CD4-positive, alpha-beta T cell treated with Interleukin-10 for 1 hour (primary cell): ENCODE measurements at regions not wholly inside any gene's neighbourhood (a gene's known extent, or its start where the extent isn't known, plus 50 kb on each side); places are given as distances from the start of the nearest gene placed in this dataset.
"Not testable (repeated sequence)": the region's sequence is repeated elsewhere in the genome, so short reads cannot be mapped to it uniquely, and the experiment has no call there.

Source experiments
- DNase-seq: peaks from one replicate; pipeline ENCODE4 v3.0.0-alpha.2; 2020

DNA sequence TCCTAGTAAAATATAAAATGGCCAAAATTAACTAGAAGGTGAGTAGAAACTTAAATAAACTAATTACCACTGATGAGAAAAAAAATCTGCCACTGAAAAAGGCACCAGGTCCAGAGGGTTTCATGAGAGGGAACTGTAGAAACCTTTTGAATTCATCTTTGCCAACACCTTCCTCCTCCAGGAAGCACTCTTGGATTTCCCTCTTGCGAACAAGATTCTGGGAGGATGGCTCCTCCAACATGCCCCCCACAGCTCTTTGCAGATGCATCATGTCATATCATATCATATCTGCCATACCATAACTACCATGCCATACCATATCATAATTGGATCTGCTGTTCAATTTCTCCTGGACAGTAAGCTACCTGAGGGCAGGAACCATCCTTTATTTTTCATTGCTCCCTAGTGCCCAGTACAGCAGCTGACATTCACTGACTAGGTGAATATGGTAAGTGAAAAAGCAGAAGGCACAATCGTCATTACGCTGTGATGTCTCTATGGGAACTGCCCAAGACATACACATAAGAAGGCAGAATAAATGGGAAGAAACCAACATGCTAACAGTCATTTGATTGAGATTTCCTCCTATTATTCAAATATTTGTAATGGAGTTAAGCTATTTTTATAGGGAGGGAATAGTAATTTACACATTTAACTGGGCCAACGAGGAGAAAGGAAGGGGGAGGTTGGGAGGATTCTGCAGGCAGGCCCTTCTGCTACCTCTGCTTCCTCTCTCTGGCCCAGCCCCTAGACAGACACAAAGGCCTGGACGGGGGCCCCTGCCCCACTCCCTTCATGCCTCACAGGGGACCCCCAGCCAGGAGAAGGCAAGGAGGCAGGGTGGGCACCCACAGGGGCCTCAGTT is 110.1 kb upstream of the SMURF2 start:
- no peak for DNase-seq

- DNase-seq: no peak
Measured at GRCh38 chr17:64769712-64770111, 107.6 kb upstream of the SMURF2 start.

- DNase-seq: no peak
Measured at GRCh38 chr17:64767269-64767997, 105.3 kb upstream of the SMURF2 start.

GRCh38 chr17:64765191-64765889 is 103.2 kb upstream of the SMURF2 start:
- no peak for DNase-seq

- no peak for DNase-seq
Measured at GRCh38 chr17:64750891-64751677, 89.0 kb upstream of the SMURF2 start.

DNA sequence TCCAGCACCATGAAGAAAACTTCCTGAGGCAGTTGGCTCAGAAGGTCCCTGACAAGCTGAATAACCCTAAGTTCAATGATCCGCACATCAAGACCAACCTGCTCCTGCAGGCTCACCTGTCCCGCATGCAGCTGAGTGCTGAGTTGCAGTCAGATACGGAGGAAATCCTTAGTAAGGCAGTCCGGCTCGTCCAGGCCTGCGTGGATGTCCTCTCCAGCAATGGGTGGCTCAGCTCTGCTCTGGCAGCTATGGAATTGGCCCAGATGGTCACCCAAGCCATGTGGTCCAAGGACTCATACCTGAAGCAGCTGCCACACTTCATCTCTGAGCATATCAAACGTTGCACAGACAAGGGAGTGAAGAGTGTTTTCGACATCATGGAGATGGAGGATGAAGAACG is 88.4 kb upstream of the SMURF2 start:
- DNase-seq: no peak

GRCh38 chr17:64749306-64749705 is 87.2 kb upstream of the SMURF2 start:
- DNase-seq: no peak

- DNase-seq: no peak
Measured at GRCh38 chr17:64747938-64748540, 85.9 kb upstream of the SMURF2 start.

- no peak for DNase-seq
Measured at GRCh38 chr17:64742326-64742725, 80.2 kb upstream of the SMURF2 start.

- DNase-seq: not testable (repeated sequence)
Measured at GRCh38 chr17:64741916-64742315, 79.8 kb upstream of the SMURF2 start.

DNA sequence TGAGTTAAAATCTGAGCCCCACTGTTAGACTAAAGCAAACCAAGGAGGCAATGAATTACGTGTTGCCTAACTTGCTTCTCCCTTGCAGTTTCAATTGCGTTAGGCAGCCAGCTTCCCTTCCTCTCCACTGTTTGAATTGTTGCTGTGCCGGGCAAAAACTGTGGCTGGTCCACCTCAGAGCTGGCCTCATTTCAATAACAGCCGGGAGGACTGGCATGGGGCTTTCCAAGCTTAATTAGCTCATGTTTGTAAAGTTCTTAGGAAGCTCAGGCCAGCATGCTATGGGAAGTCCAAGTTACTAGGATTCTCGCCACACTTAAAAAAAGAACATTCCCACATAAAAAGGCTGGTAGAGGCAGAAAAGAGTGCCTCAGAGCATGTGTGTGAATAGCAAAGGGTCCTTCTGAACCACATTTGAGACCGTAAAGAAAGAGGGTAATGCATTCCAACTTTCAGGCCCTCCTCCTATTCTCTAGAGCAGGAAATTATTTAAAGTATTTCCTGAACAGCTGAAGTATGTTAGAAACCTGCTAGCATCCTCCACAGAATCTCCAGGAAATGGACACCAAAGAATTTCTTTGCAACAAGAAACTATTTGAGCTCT is 79.0 kb upstream of the SMURF2 start:
- DNase-seq: no peak

GRCh38 chr17:64739316-64740058 is 77.4 kb upstream of the SMURF2 start:
- DNase-seq: no peak

DNA sequence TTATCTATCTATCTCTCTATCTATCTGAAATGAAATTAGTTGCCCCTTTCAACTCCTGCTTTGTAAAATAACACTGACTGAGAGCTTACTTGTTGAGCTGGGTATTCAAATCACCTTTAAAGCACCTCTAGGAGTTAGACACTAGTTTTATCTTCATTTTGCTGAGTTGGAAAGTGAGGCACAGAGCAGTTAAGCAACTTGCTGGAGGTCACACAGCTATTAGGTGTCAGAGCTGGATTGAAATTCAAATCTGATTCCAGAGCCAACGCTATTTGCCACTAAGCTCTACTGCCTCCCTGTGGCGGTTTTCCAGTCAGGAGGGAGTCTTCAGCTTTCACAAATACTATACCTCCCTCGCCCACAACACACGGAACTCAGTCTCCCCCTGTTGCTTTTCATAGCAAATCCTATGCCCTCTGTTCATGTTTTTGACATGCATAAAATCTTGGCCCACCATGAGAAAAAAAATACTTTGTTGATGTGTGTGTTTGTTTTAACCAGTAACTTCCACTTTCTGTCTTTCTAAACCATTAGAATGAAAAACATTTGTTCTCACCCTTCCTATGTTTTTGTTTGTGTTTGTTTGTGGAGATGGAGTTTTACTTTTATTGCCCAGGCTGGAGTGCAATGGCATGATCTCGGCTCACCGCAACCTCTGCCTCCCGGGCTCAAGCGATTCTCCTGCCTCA is 74.8 kb upstream of the SMURF2 start:
- DNase-seq: peak; percentile 65

GRCh38 chr17:64732336-64733006 is 70.4 kb upstream of the SMURF2 start:
- DNase-seq: no peak

GRCh38 chr17:64730023-64730422 is 67.9 kb upstream of the SMURF2 start:
- DNase-seq: not testable (repeated sequence)

- DNase-seq: no peak
Measured at GRCh38 chr17:64729201-64729600, 67.1 kb upstream of the SMURF2 start.

GRCh38 chr17:64728041-64728695 is 66.1 kb upstream of the SMURF2 start:
- no peak for DNase-seq

DNA sequence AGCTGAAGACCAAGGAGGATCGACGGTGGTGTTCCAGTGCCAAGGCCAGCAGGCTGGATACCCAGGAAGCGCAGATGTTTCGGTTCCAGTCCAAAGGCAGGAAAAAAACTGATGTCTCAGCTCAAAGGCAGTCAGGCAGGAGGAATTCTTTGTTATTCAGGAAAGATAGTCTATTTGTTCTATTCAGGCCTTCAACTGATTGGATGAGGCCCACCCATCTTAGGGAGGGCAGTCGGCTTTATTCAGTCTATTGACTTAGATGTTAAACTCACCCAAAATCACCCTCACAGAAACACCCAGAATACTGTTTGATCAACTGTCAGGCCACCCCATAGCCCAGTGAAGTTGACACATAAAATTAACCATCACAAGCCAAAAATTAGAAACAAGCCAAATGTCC is 63.9 kb upstream of the SMURF2 start:
- not testable (repeated sequence) for DNase-seq

DNA sequence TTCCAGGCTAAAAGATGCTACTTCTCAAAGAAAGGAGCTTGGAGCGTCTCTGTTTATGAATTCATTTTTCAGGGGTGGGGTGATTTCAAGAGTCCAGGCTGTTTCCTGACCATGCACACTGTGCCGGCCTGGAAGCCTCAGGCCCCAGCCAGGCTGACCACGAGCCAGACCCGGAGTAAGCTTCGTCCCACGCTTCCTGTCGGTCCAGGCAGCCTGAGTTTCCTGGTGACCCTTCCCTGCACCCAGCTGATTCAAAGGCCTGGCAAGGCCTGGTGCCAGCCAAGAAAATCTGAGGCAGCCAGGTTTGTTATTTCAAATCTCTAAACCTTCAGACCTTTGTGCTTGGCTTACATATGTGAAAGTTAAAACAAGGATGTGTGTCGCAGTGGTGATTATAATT is 62.1 kb upstream of the SMURF2 start:
- DNase-seq: not testable (repeated sequence)
